SK-N-SH (cell line): ENCODE measurements at regions not wholly inside any gene's neighbourhood (a gene's known extent, or its start where the extent isn't known, plus 50 kb on each side); places are given as distances from the start of the nearest gene placed in this dataset.

Experiments used
- RFX5 ChIP-seq: IDR thresholded peaks from 2 replicates; pipeline ENCODE4 v1.6.1; 2012; ENCODE audit warnings: mild to moderate bottlenecking, improper control_type of control experiment, low read length
- TF ChIP-seq, protein P1 (sequence below): IDR thresholded peaks from 2 replicates; pipeline ENCODE4 v1.4.0; 2012; ENCODE audit warnings: low read depth

- TF ChIP-seq, protein P1, sequence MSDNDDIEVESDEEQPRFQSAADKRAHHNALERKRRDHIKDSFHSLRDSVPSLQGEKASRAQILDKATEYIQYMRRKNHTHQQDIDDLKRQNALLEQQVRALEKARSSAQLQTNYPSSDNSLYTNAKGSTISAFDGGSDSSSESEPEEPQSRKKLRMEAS = no peak
- no peak for TF ChIP-seq RFX5
Observed at GRCh38 chr3:27791956-27792355, 69.8 kb upstream of the EOMES start.
